H9 (cell line): ENCODE measurements at regions not wholly inside any gene's neighbourhood (a gene's known extent, or its start where the extent isn't known, plus 50 kb on each side); places are given as distances from the start of the nearest gene placed in this dataset.

Source experiments
- DNase-seq: peaks from one replicate; pipeline ENCODE4 v3.0.0-alpha.2; 2017
- H2AFZ ChIP-seq: one replicate; pipeline ENCODE4 v1.6.1; 2013; ENCODE audit warnings: mild to moderate bottlenecking, low read length, control low read depth, moderate library complexity
- H2AK5ac ChIP-seq: 2 replicates; pipeline ENCODE4 v1.6.1; 2013; ENCODE audit warnings: low read length, control low read depth, mixed read lengths; ENCODE audit not compliant: insufficient read length
- H2BK120ac ChIP-seq: one replicate; pipeline ENCODE4 v1.6.1; 2013; ENCODE audit warnings: low read depth, mild to moderate bottlenecking, low read length, control low read depth, inconsistent platforms; ENCODE audit not compliant: poor library complexity, severe bottlenecking
- H2BK12ac ChIP-seq: 2 replicates; pipeline ENCODE4 v1.6.1; 2013; ENCODE audit warnings: low read length, control low read depth, mixed read lengths, low read depth; ENCODE audit not compliant: insufficient read length
- H2BK15ac ChIP-seq: 2 replicates; pipeline ENCODE4 v1.6.1; 2013; ENCODE audit warnings: low read depth, low read length, control low read depth
- H2BK20ac ChIP-seq: one replicate; pipeline ENCODE4 v1.6.1; 2013; ENCODE audit warnings: low read depth, mild to moderate bottlenecking, low read length, control low read depth, inconsistent platforms; ENCODE audit not compliant: poor library complexity, severe bottlenecking
- H2BK5ac ChIP-seq: 2 replicates; pipeline ENCODE4 v1.6.1; 2013; ENCODE audit warnings: low read length, control low read depth, mixed read lengths; ENCODE audit not compliant: insufficient read length
- H3K14ac ChIP-seq: 2 replicates; pipeline ENCODE4 v1.6.1; 2013; ENCODE audit warnings: low read length, control low read depth; ENCODE audit not compliant: insufficient read depth
- H3K18ac ChIP-seq: 2 replicates; pipeline ENCODE4 v1.6.1; 2013; ENCODE audit warnings: low read depth, mild to moderate bottlenecking, mixed read lengths, low read length, control low read depth; ENCODE audit not compliant: insufficient read length
- H3K23ac ChIP-seq: 2 replicates; pipeline ENCODE4 v1.6.1; 2013; ENCODE audit warnings: low read length, control low read depth, mixed read lengths, low read depth; ENCODE audit not compliant: insufficient read length
- H3K23me2 ChIP-seq: 2 replicates; pipeline ENCODE4 v1.6.1; 2013; ENCODE audit warnings: low read depth, mild to moderate bottlenecking, mixed read lengths, low read length, control low read depth; ENCODE audit not compliant: insufficient read length, poor library complexity, severe bottlenecking
- H3K27ac ChIP-seq: 2 replicates; pipeline ENCODE4 v1.5.1; 2013; ENCODE audit warnings: low read length, control low read depth, mixed read lengths, low read depth; ENCODE audit not compliant: insufficient read length
- H3K27me3 ChIP-seq: 2 replicates; pipeline ENCODE4 v1.6.1; 2013; ENCODE audit warnings: low read length, control low read depth, inconsistent platforms; ENCODE audit not compliant: insufficient read depth
- H3K4ac ChIP-seq: 2 replicates; pipeline ENCODE4 v1.6.1; 2013; ENCODE audit warnings: low read depth, mild to moderate bottlenecking, control low read depth, inconsistent platforms, low read length, moderate library complexity
- H3K4me1 ChIP-seq: 2 replicates; pipeline ENCODE4 v1.6.1; 2013; ENCODE audit warnings: low read length, control low read depth, inconsistent platforms; ENCODE audit not compliant: insufficient read depth
- H3K4me2 ChIP-seq: 2 replicates; pipeline ENCODE4 v1.6.1; 2013; ENCODE audit warnings: low read length, control low read depth, mixed read lengths; ENCODE audit not compliant: insufficient read length, insufficient read depth
- H3K56ac ChIP-seq: 2 replicates; pipeline ENCODE4 v1.6.1; 2013; ENCODE audit warnings: low read depth, mild to moderate bottlenecking, mixed read lengths, low read length, control low read depth; ENCODE audit not compliant: insufficient read length
- H3K79me1 ChIP-seq: 2 replicates; pipeline ENCODE4 v1.6.1; 2013; ENCODE audit warnings: low read depth, mild to moderate bottlenecking, moderate library complexity, low read length, control low read depth, inconsistent platforms; ENCODE audit not compliant: insufficient read depth, poor library complexity, severe bottlenecking
- H3K79me2 ChIP-seq: 2 replicates; pipeline ENCODE4 v1.6.1; 2013; ENCODE audit warnings: low read length, control low read depth, inconsistent platforms; ENCODE audit not compliant: insufficient read depth
- H3K9ac ChIP-seq: 2 replicates; pipeline ENCODE4 v1.6.1; 2013; ENCODE audit warnings: low read length, control low read depth, mixed read lengths; ENCODE audit not compliant: insufficient read length; ENCODE audit errors: extremely low read depth
- H3K9me3 ChIP-seq: one replicate; pipeline ENCODE4 v1.6.1; 2013; ENCODE audit warnings: low read depth, low read length, inconsistent platforms; ENCODE audit not compliant: control insufficient read depth
- H3T11ph ChIP-seq: one replicate; pipeline ENCODE4 v1.6.1; 2013; ENCODE audit warnings: mild to moderate bottlenecking, low read length, control low read depth, inconsistent platforms
- H4K20me1 ChIP-seq: one replicate; pipeline ENCODE4 v1.6.1; 2013; ENCODE audit not compliant: control insufficient read depth, insufficient read length, insufficient read depth
- H4K5ac ChIP-seq: 2 replicates; pipeline ENCODE4 v1.6.1; 2013; ENCODE audit warnings: low read depth, mild to moderate bottlenecking, mixed read lengths, low read length, control low read depth; ENCODE audit not compliant: insufficient read length
- H4K8ac ChIP-seq: replicated peaks from 2 replicates; pipeline ENCODE4 v1.6.1; 2013; ENCODE audit warnings: low read length, control low read depth, mixed read lengths, low read depth; ENCODE audit not compliant: insufficient read length
- H4K91ac ChIP-seq: 2 replicates; pipeline ENCODE4 v1.6.1; 2013; ENCODE audit warnings: low read depth, mild to moderate bottlenecking, moderate library complexity, mixed read lengths, low read length, control low read depth; ENCODE audit not compliant: insufficient read length
- H3K27ac Mint-ChIP-seq, 3 experiments: 2 replicates in 2 of 3; 3 replicates in 1 of 3; pipeline ENCODE4 v1.8.0; 2020 to 2021; ENCODE audit warnings: mixed read lengths in 3 of 3, mild to moderate bottlenecking in 1 of 3, moderate library complexity in 1 of 3
- H3K27me3 Mint-ChIP-seq: 2 replicates; pipeline ENCODE4 v1.8.0; 2021; ENCODE audit warnings: low read depth, mild to moderate bottlenecking, moderate library complexity, mixed read lengths
- H3K36me3 Mint-ChIP-seq, 3 experiments: 2 replicates in 2 of 3; 3 replicates in 1 of 3; pipeline ENCODE4 v1.8.0; 2020 to 2021; ENCODE audit warnings: low read depth in 3 of 3, mixed read lengths in 3 of 3; ENCODE audit not compliant: insufficient read depth in 1 of 3
- H3K4me1 Mint-ChIP-seq, 2 experiments: 2 replicates each; pipeline ENCODE4 v1.8.0; 2020; ENCODE audit warnings: mixed read lengths in 2 of 2
- H3K4me3 Mint-ChIP-seq, 2 experiments: 2 replicates in 1 of 2; 3 replicates in 1 of 2; pipeline ENCODE4 v1.8.0; 2020 to 2021; ENCODE audit warnings: mild to moderate bottlenecking in 2 of 2, mixed read lengths in 2 of 2, moderate library complexity in 1 of 2
- H3K9me3 Mint-ChIP-seq, 2 experiments: 2 replicates in 1 of 2; 3 replicates in 1 of 2; pipeline ENCODE4 v1.8.0; 2020; ENCODE audit warnings: mild to moderate bottlenecking in 2 of 2, mixed read lengths in 2 of 2, moderate library complexity in 1 of 2
- WGBS: extraction: QIAGEN DNeasy Blood & Tissue Kit; methylation state at CpG from one replicate; pipeline ENCODE4 v1.1.7; 2013; ENCODE audit warnings: missing lambda C conversion rate, low lambda C conversion rate, mixed read lengths; ENCODE audit not compliant: insufficient read length; ENCODE audit errors: extremely low coverage; 5-methylcytosine and 5-hydroxymethylcytosine counted together
- TF ChIP-seq, protein P1 (sequence below): fragments of 200-600 bp; sonication (generic); conservative IDR thresholded peaks from 3 replicates; pipeline ENCODE4 v1.8.0; 2021; ENCODE audit warnings: antibody characterized with exemption, mild to moderate bottlenecking

DNA sequence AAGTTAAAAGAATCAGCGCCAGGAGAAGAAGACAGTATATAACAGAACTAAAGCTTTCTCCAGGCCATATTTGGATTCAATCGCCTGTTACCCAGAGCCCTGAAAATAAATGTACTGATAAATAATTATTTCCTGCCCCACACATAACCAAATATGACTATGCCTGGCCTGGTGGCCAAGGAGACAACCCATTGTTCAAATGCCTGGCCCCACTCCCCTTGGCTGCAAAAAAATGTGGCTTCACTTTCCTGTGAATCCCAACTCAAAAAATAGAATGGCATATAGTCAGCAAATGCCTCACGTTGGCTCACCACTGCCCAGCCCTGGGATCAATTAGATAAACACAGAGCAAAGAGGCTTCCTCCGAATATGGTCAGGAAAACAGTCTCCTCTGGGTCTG is 472.1 kb downstream of the BCL11B start:
- Histone ChIP-seq H3K27ac (no peak overlapping the region), H2BK15ac (no peak overlapping the region), H2AFZ (no peak overlapping the region), H4K8ac (no peak overlapping the region), H3T11ph (no peak overlapping the region), H3K4me2 (no peak overlapping the region), H3K14ac (no peak overlapping the region), H3K23me2 (no peaks in the 10 kb centered on the region), H3K56ac (no peak overlapping the region), H2AK5ac (no peak overlapping the region), H3K4me1 (no peaks in the 10 kb centered on the region), H2BK12ac (no peak overlapping the region), H3K9me3 (no peaks in the 10 kb centered on the region), H3K23ac (no peak overlapping the region), H4K20me1 (no peaks in the 10 kb centered on the region), H3K79me2 (no peaks in the 10 kb centered on the region), H3K79me1 (no peaks in the 10 kb centered on the region), H2BK20ac (no peak overlapping the region), H3K18ac (no peak overlapping the region), H2BK120ac (no peak overlapping the region), H3K9ac (no peak overlapping the region), H3K27me3 (no peaks in the 10 kb centered on the region), H4K91ac (no peak overlapping the region), H3K4ac (no peak overlapping the region), H4K5ac (no peak overlapping the region), H2BK5ac (no peak overlapping the region)
- TF ChIP-seq, protein P1, sequence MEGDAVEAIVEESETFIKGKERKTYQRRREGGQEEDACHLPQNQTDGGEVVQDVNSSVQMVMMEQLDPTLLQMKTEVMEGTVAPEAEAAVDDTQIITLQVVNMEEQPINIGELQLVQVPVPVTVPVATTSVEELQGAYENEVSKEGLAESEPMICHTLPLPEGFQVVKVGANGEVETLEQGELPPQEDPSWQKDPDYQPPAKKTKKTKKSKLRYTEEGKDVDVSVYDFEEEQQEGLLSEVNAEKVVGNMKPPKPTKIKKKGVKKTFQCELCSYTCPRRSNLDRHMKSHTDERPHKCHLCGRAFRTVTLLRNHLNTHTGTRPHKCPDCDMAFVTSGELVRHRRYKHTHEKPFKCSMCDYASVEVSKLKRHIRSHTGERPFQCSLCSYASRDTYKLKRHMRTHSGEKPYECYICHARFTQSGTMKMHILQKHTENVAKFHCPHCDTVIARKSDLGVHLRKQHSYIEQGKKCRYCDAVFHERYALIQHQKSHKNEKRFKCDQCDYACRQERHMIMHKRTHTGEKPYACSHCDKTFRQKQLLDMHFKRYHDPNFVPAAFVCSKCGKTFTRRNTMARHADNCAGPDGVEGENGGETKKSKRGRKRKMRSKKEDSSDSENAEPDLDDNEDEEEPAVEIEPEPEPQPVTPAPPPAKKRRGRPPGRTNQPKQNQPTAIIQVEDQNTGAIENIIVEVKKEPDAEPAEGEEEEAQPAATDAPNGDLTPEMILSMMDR, result no peak
- Mint-ChIP-seq H3K36me3 (no peaks in the 10 kb centered on the region), H3K4me3 (no peak overlapping the region), H3K27me3 (0 out of 2 replicates have a peak, but pooled peaks cover 2% of the 10 kb centered on the region), H3K27ac (no peak overlapping the region), H3K9me3 (no peaks in the 10 kb centered on the region; a peak in 1 of 5 replicates), H3K4me1 (0 out of 4 replicates have a peak, but pooled peaks cover 0 to 7% of the 10 kb centered on the region in 2 experiments)
- DNase-seq, result no peak
- no CpG with 5 or more reads among the region's 4 CpGs for WGBS
